HG03342 (cell line): ENCODE measurements at regions not wholly inside any gene's neighbourhood (a gene's known extent, or its start where the extent isn't known, plus 50 kb on each side); places are given as distances from the start of the nearest gene placed in this dataset.

Experiments
- ATAC-seq: cut with Tn5 transposase; IDR thresholded peaks from one replicate; pipeline ENCODE4 v1.9.1; 2021; ENCODE audit warnings: mild to moderate bottlenecking, moderate library complexity; ENCODE audit not compliant: unreplicated experiment

DNA sequence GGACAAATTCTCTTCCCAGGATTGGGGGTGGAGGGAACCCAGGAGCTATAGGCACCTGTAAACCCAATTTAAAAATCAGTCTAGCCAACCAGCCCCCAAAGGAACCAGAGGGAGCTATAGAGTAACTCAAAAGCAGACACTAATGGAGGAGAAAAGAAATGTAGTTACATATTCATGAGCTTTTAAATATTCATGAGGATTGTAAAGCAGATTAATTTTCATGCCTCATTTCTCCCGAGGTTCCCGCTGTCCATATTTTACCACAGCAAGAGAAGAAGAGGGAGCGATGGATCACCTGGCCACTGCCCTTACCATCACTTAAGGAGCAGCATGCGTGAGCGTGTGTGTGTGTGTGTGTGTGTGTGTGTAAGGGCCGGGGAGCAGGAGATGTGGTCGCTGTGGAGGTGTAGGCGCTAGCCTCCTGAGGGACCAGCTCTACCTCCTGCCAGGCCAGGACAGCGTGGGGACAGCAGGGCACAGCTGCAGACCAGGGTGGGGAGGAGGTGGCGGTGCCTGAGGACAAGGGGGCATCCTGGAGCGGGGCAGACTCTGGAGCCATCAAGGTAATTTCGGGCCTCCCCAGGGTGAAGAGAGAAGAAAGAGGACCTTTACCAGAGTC, 100.7 kb upstream of the THY1 start:
- no peak for ATAC-seq

GRCh38 chr11:119522609-119523008, 99.6 kb upstream of the THY1 start:
- no peak for ATAC-seq

DNA sequence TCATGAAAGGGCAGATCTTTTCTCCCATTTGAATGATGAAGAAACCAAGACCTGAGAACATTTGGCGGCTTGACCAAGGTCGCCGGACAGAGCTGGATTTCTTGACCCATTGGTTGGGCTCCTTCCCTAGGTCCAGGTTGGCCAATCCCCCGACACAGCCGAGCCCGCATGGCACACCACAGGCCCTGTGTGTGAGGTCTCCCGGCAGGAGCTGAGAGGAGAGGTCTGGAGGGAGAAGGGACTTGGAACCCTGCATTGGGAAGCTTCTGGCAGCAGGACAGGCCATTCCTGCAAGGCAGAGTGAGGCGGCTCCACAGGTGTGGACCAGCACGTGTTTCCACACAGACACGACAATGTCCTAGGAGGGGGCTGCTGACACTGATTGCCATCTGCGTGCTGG, 98.6 kb upstream of the THY1 start:
- no peak for ATAC-seq

- ATAC-seq: no peak
Observed at GRCh38 chr11:119520966-119521365, 98.0 kb upstream of the THY1 start.

DNA sequence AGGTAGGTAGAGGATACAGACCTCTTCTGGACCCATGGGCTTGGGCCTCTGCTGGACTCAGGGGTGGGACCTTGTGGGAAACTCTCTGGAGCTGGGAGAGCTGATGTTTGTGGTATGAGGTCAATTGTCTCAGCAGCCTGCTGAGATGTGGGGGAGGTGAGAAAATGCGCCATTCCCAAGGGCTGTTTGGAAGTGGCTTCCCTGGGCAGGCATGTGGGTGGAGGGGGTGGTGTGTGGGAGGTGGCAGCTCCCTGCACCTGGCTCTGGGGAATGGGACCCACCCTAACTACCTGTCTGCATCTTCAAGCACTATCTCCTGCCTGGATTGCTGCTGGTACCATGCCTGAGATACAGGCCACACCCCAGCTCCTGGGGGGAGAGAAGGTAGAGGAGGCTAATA, 97.4 kb upstream of the THY1 start:
- ATAC-seq: no peak

DNA sequence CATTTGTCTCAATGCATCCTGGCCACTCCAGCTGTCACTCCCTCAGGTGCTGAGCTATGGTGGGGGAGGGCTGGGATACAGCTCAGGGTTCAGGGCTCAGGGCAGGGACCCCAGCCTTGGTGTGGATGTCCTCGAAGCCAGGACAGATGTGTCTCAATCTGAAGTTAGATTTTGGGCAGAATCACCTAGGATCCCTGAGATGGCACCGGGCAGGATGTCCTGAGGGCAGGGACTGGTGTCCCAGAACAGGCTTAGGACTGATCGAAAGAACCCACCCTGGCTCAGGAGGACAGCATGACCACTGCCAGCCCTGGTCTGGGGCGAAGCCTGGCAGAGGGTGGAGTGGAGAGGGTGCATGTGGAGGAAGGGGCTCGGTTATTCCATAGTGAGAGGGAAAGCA, 96.8 kb upstream of the THY1 start:
- ATAC-seq: no peak

DNA sequence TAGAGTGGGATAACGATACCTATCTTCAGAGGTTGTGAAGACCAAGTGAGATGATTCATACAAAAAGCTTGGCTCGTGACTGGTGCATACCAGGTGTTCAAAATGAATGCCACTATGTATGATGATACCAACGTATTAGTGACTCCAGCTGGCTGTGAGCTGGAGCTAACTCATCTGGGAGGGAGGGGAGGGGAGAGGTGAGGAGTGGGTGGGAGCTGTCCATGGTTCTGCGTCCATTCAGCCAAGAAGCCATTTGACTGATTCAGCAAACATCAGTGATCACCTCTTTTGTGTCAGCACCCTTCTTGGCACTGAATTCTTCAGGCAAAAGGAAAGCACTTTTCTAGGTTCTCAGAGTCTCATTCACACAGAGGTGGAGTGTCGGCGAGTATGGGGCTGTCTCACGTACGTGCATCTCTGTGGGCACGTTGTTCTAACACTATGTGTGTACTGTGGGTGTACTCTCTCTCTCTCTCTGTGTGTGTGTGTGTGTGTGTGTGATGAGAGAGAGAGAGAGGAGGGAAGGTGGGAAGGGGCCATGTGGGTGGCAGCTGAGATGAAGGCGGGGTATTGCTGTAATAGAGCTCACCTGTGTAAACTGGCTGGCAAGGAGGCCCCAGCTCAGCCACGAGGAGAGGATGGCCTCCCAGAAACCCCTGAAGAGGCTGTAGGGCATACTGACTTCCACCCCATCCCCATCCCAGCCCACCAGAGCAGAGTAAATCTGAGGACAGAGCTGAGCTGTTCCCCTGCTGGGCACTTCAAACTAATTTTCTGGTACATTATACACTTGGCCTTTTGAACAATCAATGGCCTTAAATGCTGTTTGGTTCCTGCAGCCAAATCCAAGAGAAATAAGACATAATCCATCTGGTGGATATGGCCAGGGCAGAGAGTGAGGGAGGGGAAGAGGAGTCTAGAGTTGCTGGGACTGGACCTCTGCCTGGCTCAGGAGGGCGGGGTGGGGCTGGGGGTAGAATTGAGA, 96.1 kb upstream of the THY1 start:
- ATAC-seq: no peak

GRCh38 chr11:119515771-119516400, 92.9 kb upstream of the THY1 start:
- no peak for ATAC-seq

GRCh38 chr11:119513806-119514170, 90.8 kb upstream of the THY1 start:
- no peak for ATAC-seq

GRCh38 chr11:119513131-119513805, 90.3 kb upstream of the THY1 start:
- ATAC-seq: no peak

DNA sequence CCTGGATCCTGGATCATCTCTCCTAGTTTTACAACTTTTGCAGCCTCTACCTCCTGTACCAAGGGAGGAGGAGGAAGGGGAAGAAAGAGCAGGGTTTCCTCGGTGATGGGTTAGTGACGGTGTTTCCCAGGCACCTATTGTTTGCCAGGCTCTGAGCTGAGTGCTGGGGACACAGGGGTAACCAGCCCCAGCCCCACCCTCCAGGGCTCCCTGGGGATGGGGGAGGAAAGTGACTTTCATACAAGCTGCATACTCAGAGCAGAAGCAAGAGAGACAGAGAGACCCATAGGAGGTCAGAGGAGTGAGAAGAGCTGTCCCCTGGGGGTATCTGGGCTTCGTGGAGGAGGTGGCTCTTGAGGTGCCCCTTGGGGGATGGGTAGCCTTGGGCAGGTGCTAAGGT, 89.4 kb upstream of the THY1 start:
- peak; percentile 58 for ATAC-seq

GRCh38 chr11:119511614-119512306, 88.8 kb upstream of the THY1 start:
- ATAC-seq: no peak

DNA sequence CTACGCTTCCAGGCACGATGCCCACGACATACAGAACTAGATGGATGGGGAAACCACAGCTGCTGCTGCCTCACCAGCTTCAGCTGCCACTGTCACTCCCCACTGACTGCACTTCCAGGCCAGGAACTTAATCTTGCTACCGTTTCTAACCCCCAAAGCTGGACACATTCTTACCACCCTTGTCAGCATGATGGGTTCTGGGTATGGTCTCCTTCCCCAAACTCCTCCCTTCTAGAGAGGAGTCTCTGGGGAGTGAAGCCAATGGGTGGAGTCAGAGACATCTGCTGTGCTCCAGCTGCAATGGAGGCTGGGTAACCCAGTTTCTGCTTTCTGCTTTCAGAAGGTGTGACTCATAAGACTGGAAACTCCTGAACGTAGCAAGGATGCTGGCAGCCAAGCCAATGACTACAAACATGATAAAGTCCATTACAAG, 87.0 kb upstream of the THY1 start:
- ATAC-seq: peak; percentile 80

- no peak for ATAC-seq
Observed at GRCh38 chr11:119509282-119509841, 86.4 kb upstream of the THY1 start.

DNA sequence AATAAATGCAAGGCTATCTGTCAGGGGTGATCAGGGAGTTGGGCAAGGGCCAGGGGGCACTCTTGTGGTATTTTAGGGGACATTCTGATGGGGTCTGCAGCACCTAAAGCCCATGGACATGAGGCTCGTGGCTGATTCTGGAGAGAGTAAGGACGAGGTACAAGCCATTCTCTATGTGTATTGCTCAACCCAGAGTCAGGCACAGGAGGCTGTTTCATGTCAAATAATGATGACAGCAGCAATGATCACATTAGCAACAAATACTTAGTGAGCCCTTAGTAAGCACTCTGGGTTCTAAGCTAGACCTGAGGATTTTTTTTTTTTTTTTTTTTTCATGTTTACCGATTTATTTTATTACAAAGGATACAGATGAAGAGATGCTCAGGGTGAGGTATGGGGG, 83.5 kb upstream of the THY1 start:
- no peak for ATAC-seq

DNA sequence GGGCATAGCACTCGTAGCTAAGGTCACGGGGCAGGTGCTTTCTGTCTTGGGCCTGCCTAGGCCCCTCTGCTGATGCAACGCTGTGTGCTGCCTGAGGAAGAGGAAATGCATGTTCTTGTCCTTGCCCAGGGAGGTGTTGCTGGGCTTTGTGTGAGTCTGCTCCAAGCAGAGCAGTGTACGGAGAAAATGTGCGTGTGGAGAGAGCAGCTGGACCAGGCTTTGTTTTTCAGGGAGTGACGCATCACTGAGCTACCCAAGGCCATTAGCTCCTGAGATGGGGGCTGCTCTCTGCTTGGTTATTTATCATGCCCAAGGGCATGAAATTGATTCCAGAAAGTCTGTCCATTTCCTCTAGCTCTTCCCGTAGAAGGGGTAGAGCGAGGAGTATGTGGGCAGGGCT, 82.9 kb upstream of the THY1 start:
- no peak for ATAC-seq

- no peak for ATAC-seq
Observed at GRCh38 chr11:119505071-119505470, 82.1 kb upstream of the THY1 start.

- no peak for ATAC-seq
Observed at GRCh38 chr11:119504371-119504770, 81.4 kb upstream of the THY1 start.

- ATAC-seq: no peak
Observed at GRCh38 chr11:119501777-119502405, 78.9 kb upstream of the THY1 start.

GRCh38 chr11:119497717-119498116, 74.7 kb upstream of the THY1 start:
- no peak for ATAC-seq
